ENCODE measurements at regions not wholly inside any gene's neighbourhood (a gene's known extent, or its start where the extent isn't known, plus 50 kb on each side); places are given as distances from the start of the nearest gene placed in this dataset.
"Not testable (repeated sequence)": the region's sequence is repeated elsewhere in the genome, so short reads cannot be mapped to it uniquely, and the experiment has no call there.

DNA sequence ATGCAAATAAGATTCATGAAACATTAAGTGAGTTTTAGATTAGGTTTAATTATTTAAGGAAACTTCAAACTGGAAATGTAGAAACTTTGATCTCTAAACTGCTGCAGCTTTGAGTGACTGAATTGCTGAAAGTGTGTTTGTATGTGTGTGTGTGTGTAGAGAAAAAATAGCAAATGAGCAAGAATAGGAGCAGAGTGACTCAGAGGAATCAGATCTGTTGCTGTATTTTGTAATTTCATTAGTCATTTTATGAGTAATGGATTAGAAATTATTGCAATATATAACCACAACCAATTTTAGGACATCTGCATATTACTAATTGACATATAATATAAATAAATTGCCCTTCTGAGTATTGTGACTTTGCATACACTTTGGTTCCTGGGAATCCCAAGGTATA, 52.8 kb upstream of the SLC9A9 start:
- peak; percentile 70 for DNase-seq (ENCODE audit: low read depth)

DNA sequence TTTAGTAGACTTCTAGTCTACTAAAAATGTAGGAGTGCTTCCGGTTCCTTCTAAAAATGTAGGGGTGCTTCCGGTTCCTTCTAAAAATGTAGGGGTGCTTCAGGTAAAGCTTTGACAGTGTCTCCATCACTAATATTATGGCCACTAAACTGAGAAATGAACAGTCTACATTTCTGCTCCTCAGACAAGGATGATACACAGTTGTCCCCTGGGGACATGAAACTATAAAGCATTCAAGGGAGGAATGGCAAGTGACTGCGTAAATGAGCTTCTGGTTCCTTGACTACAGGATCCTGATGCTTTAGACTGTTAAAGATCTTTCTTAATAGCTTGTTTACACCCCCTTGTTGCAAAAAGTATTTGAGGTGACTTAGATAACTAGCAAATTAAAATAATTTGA, 53.9 kb upstream of the SLC9A9 start:
- no peak for DNase-seq (ENCODE audit: low read depth)

DNA sequence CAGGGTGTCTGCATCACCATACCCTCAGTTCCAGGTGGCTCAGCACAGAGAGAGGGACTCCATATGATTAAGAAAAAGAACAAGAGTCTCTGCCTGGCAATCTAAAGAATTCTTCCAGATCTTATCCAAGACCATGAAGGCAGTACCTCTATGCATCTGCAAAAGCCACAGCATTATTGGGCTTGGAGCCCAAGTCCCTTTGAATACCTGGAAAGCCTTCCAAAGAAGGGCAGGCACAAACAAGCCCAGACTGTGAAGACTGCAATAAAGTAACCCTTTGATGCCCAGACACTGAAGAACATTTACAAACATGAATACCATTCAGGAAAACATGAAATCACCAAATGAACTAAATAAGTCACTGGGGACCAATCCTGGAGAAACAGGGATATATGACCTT, 60.9 kb upstream of the DIPK2A start:
- no peak for DNase-seq (ENCODE audit: low read depth)

DNA sequence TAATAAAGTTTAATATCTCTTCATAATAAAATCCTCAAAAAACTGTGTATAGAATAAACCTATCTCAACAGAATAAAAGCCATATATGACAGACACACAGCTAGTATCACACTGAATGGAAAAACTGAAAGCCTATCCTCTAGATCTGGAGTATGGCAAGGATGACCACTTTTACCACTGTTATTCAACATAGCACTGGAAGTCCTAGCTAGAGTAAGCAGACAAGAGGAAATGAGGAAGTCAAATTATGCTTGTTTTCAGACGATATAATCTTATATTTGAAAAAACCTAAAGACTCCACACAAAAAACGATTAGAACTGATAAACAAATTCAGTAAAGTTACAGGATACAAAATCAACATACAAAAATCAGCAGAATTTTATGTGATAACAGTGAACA, 57.4 kb upstream of the DIPK2A start:
- no peak for DNase-seq (ENCODE audit: low read depth)

DNA sequence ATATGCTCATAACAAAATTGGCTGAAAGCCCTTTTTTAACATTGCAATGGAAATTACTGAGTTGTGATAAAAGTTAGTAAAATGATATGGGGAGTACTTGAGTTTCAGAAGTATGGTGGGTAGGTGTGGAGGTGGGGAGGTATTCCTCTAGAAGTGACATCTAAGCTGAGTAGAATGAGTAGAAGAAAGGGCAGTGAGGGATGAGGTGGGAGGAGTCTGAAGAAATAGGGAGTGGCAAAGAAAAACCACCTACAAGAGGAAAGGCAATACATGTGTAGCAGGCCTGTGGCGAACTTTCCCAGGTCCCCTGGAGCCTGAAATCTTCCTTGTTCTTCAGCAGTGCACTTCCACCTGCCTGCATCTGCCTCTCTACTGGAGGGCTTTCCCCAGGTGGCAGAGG, 52.8 kb upstream of the DIPK2A start:
- DNase-seq (ENCODE audit: low read depth), result no peak

DNA sequence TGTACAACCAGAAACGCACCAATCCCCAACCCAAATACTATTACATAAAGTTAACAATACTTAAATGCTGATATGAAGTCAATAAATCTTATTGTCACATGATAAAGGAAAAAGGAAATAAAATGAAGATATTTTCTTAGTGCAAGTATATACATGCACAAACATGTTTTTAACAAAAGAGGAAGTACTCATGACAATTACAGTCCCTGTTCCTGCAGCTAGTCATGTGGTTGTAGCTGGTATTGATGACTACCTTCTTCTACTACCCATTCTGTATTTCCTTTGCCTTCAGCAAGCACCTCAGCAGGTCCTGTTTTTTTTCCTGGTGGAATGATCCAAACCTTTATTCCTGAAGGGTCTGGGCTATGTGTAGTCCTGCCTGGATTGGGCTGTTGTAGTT, 50.4 kb upstream of the DIPK2A start:
- DNase-seq (ENCODE audit: low read depth), result not testable (repeated sequence)

Data from non-pigmented ciliary epithelial cell (primary cell).